WERI-Rb-1 (cell line): ENCODE measurements at regions not wholly inside any gene's neighbourhood (a gene's known extent, or its start where the extent isn't known, plus 50 kb on each side); places are given as distances from the start of the nearest gene placed in this dataset.

Experiments used
- DNase-seq: peaks from one replicate; pipeline ENCODE4 v3.0.0-alpha.2; 2020
- H3K27ac ChIP-seq: fragments of 250-450 bp; sonication (Bioruptor Pico); 2 replicates; pipeline ENCODE4 v1.5.1; 2020; ENCODE audit warnings: mild to moderate bottlenecking, moderate library complexity
- H3K27me3 ChIP-seq: fragments of 250-450 bp; sonication (Bioruptor Pico); 2 replicates; pipeline ENCODE4 v1.5.1; 2021; ENCODE audit warnings: mild to moderate bottlenecking, low read depth, moderate library complexity; ENCODE audit not compliant: insufficient read depth, severe bottlenecking
- H3K36me3 ChIP-seq: fragments of 250-450 bp; sonication (Bioruptor Pico); 2 replicates; pipeline ENCODE4 v1.5.1; 2020; ENCODE audit warnings: mild to moderate bottlenecking, moderate library complexity
- H3K4me3 ChIP-seq: 2 replicates; pipeline ENCODE4 v1.5.1; 2011; ENCODE audit warnings: low read depth, mild to moderate bottlenecking, control low read depth, low read length
- H3K9me3 ChIP-seq: fragments of 250-450 bp; sonication (Bioruptor Pico); 2 replicates; pipeline ENCODE4 v1.5.1; 2021; ENCODE audit warnings: mild to moderate bottlenecking, moderate library complexity; ENCODE audit not compliant: severe bottlenecking
- TF ChIP-seq, protein P1 (sequence below): IDR thresholded peaks from 2 replicates; pipeline ENCODE4 v1.5.1; 2011; ENCODE audit warnings: low read depth, mild to moderate bottlenecking, control low read depth, inconsistent platforms, low read length

DNA sequence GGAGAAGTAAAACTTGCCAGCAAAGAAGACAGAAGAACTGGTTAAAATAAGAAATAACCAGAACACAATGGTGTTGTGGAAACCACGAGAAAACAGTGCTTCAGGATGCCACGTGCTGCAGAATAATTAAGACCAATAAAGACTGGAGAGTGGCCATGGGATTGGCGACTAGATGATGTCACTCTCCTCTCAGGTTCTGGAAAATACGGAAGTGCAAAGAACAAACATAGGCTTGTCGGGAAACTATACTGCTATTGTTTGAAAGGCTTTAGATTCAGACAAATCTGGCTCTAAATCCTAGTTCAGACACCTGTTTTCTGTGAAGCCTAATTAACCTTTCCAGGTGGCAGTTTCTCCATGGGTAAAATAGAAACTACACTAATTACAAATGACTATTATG is 138.4 kb upstream of the STXBP5 start:
- H3K9me3 ChIP-seq: no peaks in the 10 kb centered on the region
- DNase-seq: no peak
- H3K27me3 ChIP-seq: no peaks in the 10 kb centered on the region
- TF ChIP-seq, protein P1, sequence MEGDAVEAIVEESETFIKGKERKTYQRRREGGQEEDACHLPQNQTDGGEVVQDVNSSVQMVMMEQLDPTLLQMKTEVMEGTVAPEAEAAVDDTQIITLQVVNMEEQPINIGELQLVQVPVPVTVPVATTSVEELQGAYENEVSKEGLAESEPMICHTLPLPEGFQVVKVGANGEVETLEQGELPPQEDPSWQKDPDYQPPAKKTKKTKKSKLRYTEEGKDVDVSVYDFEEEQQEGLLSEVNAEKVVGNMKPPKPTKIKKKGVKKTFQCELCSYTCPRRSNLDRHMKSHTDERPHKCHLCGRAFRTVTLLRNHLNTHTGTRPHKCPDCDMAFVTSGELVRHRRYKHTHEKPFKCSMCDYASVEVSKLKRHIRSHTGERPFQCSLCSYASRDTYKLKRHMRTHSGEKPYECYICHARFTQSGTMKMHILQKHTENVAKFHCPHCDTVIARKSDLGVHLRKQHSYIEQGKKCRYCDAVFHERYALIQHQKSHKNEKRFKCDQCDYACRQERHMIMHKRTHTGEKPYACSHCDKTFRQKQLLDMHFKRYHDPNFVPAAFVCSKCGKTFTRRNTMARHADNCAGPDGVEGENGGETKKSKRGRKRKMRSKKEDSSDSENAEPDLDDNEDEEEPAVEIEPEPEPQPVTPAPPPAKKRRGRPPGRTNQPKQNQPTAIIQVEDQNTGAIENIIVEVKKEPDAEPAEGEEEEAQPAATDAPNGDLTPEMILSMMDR: no peak
- no peak overlapping the region for H3K4me3 ChIP-seq
- no peaks in the 10 kb centered on the region for H3K36me3 ChIP-seq
- no peak overlapping the region for H3K27ac ChIP-seq

DNA sequence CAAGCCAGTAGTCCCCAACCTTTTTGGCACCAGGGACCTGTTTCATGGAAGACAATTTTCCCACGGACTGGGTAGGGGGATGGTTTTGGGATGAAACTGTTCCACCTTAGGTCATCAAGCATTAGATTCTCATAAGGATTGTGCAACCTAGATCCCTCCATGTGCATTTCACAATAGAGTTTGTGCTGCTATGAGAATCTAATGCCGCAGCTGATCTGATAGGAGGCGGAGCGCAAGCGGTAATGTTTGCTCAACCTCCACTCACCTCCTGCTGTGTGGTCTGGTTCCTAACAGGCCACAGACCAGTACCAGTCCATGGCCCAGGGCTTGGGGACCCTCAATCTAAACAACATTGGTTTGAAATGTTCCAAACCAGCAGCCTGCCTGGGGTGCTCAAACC is 137.0 kb upstream of the STXBP5 start:
- H3K27me3 ChIP-seq: no peaks in the 10 kb centered on the region
- TF ChIP-seq, protein P1: no peak
- H3K27ac ChIP-seq: no peak overlapping the region
- DNase-seq: no peak
- no peak overlapping the region for H3K4me3 ChIP-seq
- H3K9me3 ChIP-seq: no peaks in the 10 kb centered on the region
- H3K36me3 ChIP-seq: no peaks in the 10 kb centered on the region

DNA sequence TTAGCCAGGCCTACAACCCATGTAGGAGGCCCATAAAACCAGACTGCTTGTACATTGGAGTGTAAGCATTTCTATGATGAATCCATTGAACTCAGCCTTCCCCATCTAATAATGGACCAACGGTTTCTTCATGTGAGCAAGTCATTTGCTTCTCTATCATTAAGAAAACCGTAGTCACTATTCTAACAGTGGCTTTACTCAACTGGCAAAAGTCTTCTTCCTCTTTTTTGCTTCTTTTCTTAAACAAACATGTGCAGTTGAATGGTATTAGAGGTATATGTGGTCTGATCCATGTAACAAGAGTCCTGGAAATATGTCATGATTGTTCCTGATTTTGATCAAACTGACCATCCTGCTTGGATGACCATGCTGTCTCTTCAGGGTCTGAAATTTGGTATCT is 132.4 kb upstream of the STXBP5 start:
- H3K4me3 ChIP-seq: no peak overlapping the region
- H3K27me3 ChIP-seq: no peaks in the 10 kb centered on the region
- no peak for DNase-seq
- H3K9me3 ChIP-seq: no peaks in the 10 kb centered on the region
- H3K27ac ChIP-seq: no peak overlapping the region
- H3K36me3 ChIP-seq: no peaks in the 10 kb centered on the region
- TF ChIP-seq, protein P1: no peak

DNA sequence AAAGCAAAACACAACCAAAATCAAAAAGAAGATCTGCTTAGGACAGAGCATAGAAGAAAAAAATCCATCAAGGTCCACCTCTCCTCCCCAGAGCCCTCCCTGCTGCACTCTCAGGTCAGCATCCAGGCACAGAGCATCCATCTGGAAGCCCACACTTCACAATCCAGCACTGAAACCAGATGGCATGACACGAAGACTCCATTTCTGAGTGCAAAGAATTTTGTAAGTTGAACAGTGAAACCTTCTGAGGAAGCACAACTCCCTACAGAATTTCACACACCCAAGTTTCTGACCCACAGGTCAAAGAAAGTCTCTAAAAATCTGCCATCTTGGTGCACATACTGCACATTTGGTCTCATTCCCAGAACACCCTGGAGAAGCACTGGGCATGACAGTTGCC is 128.8 kb upstream of the STXBP5 start:
- no peak for DNase-seq

DNA sequence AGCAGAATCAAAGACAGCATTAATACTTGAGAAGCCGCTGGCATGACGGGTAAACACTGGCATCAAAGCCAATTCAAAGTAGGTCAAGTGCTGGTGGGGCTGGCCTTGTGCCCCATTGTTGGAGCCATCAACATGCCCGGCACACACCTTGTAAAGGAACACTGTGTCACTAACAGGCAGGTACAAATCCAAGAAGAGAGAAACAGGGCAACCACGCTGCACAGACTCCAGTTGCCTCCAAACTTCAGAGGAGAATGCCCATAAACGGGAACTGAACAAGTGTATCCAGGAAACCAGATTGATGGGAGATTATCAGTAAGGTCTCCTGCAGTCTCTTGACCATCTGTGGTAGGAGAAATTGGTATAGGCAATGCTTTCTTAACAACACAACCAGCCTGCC is 127.0 kb upstream of the STXBP5 start:
- H3K36me3 ChIP-seq: no peaks in the 10 kb centered on the region
- no peak overlapping the region for H3K4me3 ChIP-seq
- TF ChIP-seq, protein P1: no peak
- DNase-seq: no peak
- H3K9me3 ChIP-seq: no peaks in the 10 kb centered on the region
- H3K27ac ChIP-seq: no peak overlapping the region
- no peaks in the 10 kb centered on the region for H3K27me3 ChIP-seq

More for the DNA sequence above, 128.8 kb upstream of the STXBP5 start:
- Histone ChIP-seq H3K36me3 (no peaks in the 10 kb centered on the region), H3K27me3 (no peaks in the 10 kb centered on the region), H3K27ac (no peak overlapping the region), H3K9me3 (no peaks in the 10 kb centered on the region), H3K4me3 (no peak overlapping the region)
- TF ChIP-seq, protein P1: no peak

DNA sequence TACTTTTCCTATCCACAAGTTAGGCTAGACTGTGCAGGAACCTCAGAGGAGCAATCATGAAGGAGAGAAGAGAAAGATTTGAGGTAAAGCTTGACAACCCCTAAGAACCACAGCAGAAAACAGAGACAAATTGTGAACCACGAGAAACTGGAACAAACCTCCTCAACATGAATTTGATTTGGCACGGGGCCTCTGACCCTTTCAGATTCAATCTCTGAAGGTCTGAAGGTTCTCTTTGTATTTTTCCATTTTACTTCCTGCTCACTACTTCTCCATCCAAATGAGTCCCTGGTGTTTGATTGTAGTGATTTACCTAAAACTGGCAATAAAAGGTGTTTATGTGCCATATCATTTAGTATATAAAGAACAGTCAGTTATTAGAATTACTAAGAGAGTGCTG is 126.1 kb upstream of the STXBP5 start:
- Histone ChIP-seq H3K27me3 (no peaks in the 10 kb centered on the region), H3K27ac (no peak overlapping the region), H3K36me3 (no peaks in the 10 kb centered on the region), H3K4me3 (no peak overlapping the region), H3K9me3 (no peaks in the 10 kb centered on the region)
- TF ChIP-seq, protein P1: no peak
- DNase-seq: no peak
